Gastrocnemius medialis (tissue), 4 donors: ENCODE measurements at regions not wholly inside any gene's neighbourhood (a gene's known extent, or its start where the extent isn't known, plus 50 kb on each side); places are given as distances from the start of the nearest gene placed in this dataset.

ENCODE experiments used
- ATAC-seq, 2 donors: fragments of 150-250 bp; one replicate each; pipeline ENCODE4 v1.9.1; 2016
- DNase-seq, 2 donors: peaks; one replicate each; pipeline ENCODE4 v3.0.0-alpha.2; 2019
- H3K27ac ChIP-seq, 4 donors: fragments of 200-600 bp; sonication (generic); 1 replicate in 1 of 4; 2 replicates in 3 of 4; pipeline ENCODE4 v1.5.1; 2016 to 2018; ENCODE audit warnings: mild to moderate bottlenecking in 2 of 4, moderate library complexity in 1 of 4
- H3K27me3 ChIP-seq, 3 donors: fragments of 200-600 bp; sonication (generic) in 2 of 3; 1 replicate in 1 of 3; 2 replicates in 2 of 3; pipeline versions ENCODE4 v1.5.1 to v1.6.0; 2016 to 2019; ENCODE audit warnings: mild to moderate bottlenecking in 1 of 3, moderate library complexity in 1 of 3
- H3K36me3 ChIP-seq, 2 donors: fragments of 200-600 bp; sonication (generic) in 1 of 2; one replicate each; pipeline ENCODE4 v1.5.1; 2017 to 2018
- H3K4me1 ChIP-seq, 2 donors: fragments of 200-600 bp; sonication (generic) in 1 of 2; one replicate each; pipeline ENCODE4 v1.5.1; 2016 to 2017; ENCODE audit warnings: mild to moderate bottlenecking in 2 of 2
- H3K4me3 ChIP-seq, 4 donors: fragments of 200-600 bp; sonication (generic) in 3 of 4; 1 replicate in 1 of 4; 2 replicates in 3 of 4; pipeline ENCODE4 v1.5.1; 2016 to 2019; ENCODE audit warnings: mild to moderate bottlenecking in 2 of 4
- H3K9me3 ChIP-seq, 3 donors: fragments of 200-600 bp; sonication (generic) in 2 of 3; 1 replicate in 1 of 3; 2 replicates in 2 of 3; pipeline ENCODE4 v1.5.1; 2016 to 2019
- CTCF ChIP-seq, 5 experiments: fragments of 450-650 bp in 3 of 5; fragments of 200-600 bp in 2 of 5; sonication (generic) in 2 of 5; IDR thresholded peaks in 4 of 5; conservative IDR thresholded peaks in 1 of 5; 1 replicate in 4 of 5; 2 replicates in 1 of 5; pipeline ENCODE4 v1.5.1; 2016 to 2019; ENCODE audit warnings: antibody characterized with exemption in 5 of 5, mild to moderate bottlenecking in 3 of 5, moderate library complexity in 3 of 5
- POLR2A ChIP-seq, 2 donors: fragments of 450-650 bp; IDR thresholded peaks; one replicate each; pipeline ENCODE4 v1.6.1; 2017; ENCODE audit warnings: antibody characterized with exemption in 2 of 2, mild to moderate bottlenecking in 2 of 2, moderate library complexity in 2 of 2
- in situ Hi-C, 4 donors: fragments of 200-750 bp; cut with MboI; loops; one replicate each; pipeline versions ENCODE4 v1.15.0 to v1.8.0; 2017; ENCODE audit warnings: low sequenced_read_pairs in 4 of 4
- intact Hi-C: fragments of 100-400 bp; cut with DNase I; formaldehyde crosslinking; loops from one replicate; pipeline ENCODE4 v1.15.1; 2023; ENCODE audit warnings: low total_unique reads

GRCh38 chr12:130078852-130079251 is 83.4 kb upstream of the FZD10 start:
- H3K36me3 ChIP-seq: no peaks in the 10 kb centered on the region
- intact Hi-C loops (no loop called here), in situ Hi-C loops (no loop called here)
- no peaks in the 10 kb centered on the region for H3K9me3 ChIP-seq
- H3K27me3 ChIP-seq: no peaks in the 10 kb centered on the region
- ATAC-seq (no peak), DNase-seq (no peak)
- TF ChIP-seq POLR2A (IDR thresholded peaks at IDR 0.05): no peak
- no peak for TF ChIP-seq CTCF (IDR thresholded peaks at IDR 0.05 in 4 of 5, conservative IDR thresholded peaks at IDR 0.05 in 1 of 5)
- H3K4me1 ChIP-seq: no peaks in the 10 kb centered on the region
- no peak overlapping the region for H3K4me3 ChIP-seq
- no peak overlapping the region for H3K27ac ChIP-seq

- intact Hi-C loops: no loop called here
- in situ Hi-C loops: no loop called here
- H3K9me3 ChIP-seq: no peaks in the 10 kb centered on the region
- TF ChIP-seq POLR2A (IDR thresholded peaks at IDR 0.05) (no peak), CTCF (IDR thresholded peaks at IDR 0.05 in 4 of 5, conservative IDR thresholded peaks at IDR 0.05 in 1 of 5) (no peak)
- no peaks in the 10 kb centered on the region for H3K36me3 ChIP-seq
- no peaks in the 10 kb centered on the region for H3K27me3 ChIP-seq
- no peak for DNase-seq
- no peaks in the 10 kb centered on the region for H3K4me1 ChIP-seq
- no peak overlapping the region for H3K4me3 ChIP-seq
- no peak overlapping the region for H3K27ac ChIP-seq
- ATAC-seq: no peak
Measured at GRCh38 chr12:130079279-130079678, 83.0 kb upstream of the FZD10 start.

- Histone ChIP-seq H3K27me3 (no peaks in the 10 kb centered on the region), H3K36me3 (no peaks in the 10 kb centered on the region), H3K27ac (no peak overlapping the region), H3K9me3 (no peaks in the 10 kb centered on the region), H3K4me3 (no peak overlapping the region), H3K4me1 (no peaks in the 10 kb centered on the region)
- TF ChIP-seq CTCF (IDR thresholded peaks at IDR 0.05 in 4 of 5, conservative IDR thresholded peaks at IDR 0.05 in 1 of 5): no peak
- no peak for TF ChIP-seq POLR2A (IDR thresholded peaks at IDR 0.05)
- ATAC-seq (no peak), DNase-seq (no peak)
- in situ Hi-C loops (no loop called here), intact Hi-C loops (no loop called here)
Measured at GRCh38 chr12:130080205-130080604, 82.1 kb upstream of the FZD10 start.

GRCh38 chr12:130081117-130081805 is 81.0 kb upstream of the FZD10 start:
- Histone ChIP-seq H3K27me3 (no peaks in the 10 kb centered on the region), H3K4me1 (no peaks in the 10 kb centered on the region), H3K9me3 (no peaks in the 10 kb centered on the region), H3K36me3 (no peaks in the 10 kb centered on the region), H3K27ac (no peak overlapping the region), H3K4me3 (no peak overlapping the region)
- DNase-seq (no peak), ATAC-seq (no peak)
- TF ChIP-seq CTCF (IDR thresholded peaks at IDR 0.05 in 4 of 5, conservative IDR thresholded peaks at IDR 0.05 in 1 of 5) (no peak), POLR2A (IDR thresholded peaks at IDR 0.05) (no peak)
- intact Hi-C loops: no loop called here
- in situ Hi-C loops: no loop called here

- in situ Hi-C loops: no loop called here
- Histone ChIP-seq H3K4me3 (no peak overlapping the region), H3K27ac (no peak overlapping the region), H3K27me3 (no peaks in the 10 kb centered on the region), H3K4me1 (no peaks in the 10 kb centered on the region), H3K9me3 (no peaks in the 10 kb centered on the region), H3K36me3 (no peaks in the 10 kb centered on the region)
- ATAC-seq (no peak), DNase-seq (no peak)
- TF ChIP-seq CTCF (IDR thresholded peaks at IDR 0.05 in 4 of 5, conservative IDR thresholded peaks at IDR 0.05 in 1 of 5) (no peak), POLR2A (IDR thresholded peaks at IDR 0.05) (no peak)
- intact Hi-C loops: no loop called here
Measured at GRCh38 chr12:130083002-130083401, 79.3 kb upstream of the FZD10 start.
